ENCODE measurements at regions not wholly inside any gene's neighbourhood (a gene's known extent, or its start where the extent isn't known, plus 50 kb on each side); places are given as distances from the start of the nearest gene placed in this dataset.

DNA sequence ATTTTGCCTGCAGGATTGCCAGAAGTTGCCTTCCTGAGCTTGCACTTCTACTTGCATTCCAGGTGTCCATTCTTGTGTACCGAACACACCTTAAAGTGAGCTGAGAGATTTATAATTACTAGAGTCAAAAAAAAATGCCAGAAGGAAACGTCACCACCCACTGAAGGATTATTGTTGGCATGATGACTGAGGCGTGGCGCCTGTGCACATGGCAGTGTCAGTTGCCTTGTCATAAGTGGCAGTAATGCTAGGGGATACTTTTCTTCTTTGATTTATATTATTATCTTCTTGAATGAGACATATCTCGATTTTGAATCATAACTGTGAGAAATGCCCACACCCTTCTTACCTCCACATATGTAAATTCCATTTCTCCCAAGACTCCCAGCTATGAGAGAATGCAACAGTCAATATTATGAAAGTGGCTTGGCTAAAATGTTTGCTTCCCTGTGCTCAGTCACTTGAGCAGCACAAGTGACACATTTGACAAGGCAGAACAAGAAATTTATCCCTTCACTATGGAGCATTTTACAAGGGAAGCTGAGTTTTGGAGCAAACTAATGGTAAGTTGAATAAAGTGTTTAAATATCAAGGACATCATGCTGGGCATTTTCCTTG, 149.5 kb upstream of the SASH1 start:
- no peaks in the 10 kb centered on the region for H3K9me3 ChIP-seq
- H3K4me3 ChIP-seq: no peak overlapping the region
- TF ChIP-seq POLR2A (IDR thresholded peaks at IDR 0.05; ENCODE audit: low read length) (no peak), SMC3 (IDR thresholded peaks at IDR 0.05) (no peak), EHF (CRISPR knock-in tag; IDR thresholded peaks at IDR 0.05) (no peak), CBX8 (IDR thresholded peaks at IDR 0.05) (no peak), MAZ (IDR thresholded peaks at IDR 0.05; ENCODE audit: borderline replicate concordance, low read depth, low read length) (no peak), EHMT2 (IDR thresholded peaks at IDR 0.05; ENCODE audit: low read depth) (no peak), ESRRA (IDR thresholded peaks at IDR 0.05; ENCODE audit: borderline replicate concordance, low read length) (no peak), EP300 (IDR thresholded peaks at IDR 0.05) (no peak)
- TF ChIP-seq, protein P1, sequence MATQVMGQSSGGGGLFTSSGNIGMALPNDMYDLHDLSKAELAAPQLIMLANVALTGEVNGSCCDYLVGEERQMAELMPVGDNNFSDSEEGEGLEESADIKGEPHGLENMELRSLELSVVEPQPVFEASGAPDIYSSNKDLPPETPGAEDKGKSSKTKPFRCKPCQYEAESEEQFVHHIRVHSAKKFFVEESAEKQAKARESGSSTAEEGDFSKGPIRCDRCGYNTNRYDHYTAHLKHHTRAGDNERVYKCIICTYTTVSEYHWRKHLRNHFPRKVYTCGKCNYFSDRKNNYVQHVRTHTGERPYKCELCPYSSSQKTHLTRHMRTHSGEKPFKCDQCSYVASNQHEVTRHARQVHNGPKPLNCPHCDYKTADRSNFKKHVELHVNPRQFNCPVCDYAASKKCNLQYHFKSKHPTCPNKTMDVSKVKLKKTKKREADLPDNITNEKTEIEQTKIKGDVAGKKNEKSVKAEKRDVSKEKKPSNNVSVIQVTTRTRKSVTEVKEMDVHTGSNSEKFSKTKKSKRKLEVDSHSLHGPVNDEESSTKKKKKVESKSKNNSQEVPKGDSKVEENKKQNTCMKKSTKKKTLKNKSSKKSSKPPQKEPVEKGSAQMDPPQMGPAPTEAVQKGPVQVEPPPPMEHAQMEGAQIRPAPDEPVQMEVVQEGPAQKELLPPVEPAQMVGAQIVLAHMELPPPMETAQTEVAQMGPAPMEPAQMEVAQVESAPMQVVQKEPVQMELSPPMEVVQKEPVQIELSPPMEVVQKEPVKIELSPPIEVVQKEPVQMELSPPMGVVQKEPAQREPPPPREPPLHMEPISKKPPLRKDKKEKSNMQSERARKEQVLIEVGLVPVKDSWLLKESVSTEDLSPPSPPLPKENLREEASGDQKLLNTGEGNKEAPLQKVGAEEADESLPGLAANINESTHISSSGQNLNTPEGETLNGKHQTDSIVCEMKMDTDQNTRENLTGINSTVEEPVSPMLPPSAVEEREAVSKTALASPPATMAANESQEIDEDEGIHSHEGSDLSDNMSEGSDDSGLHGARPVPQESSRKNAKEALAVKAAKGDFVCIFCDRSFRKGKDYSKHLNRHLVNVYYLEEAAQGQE (IDR thresholded peaks at IDR 0.05): no peak
- TF ChIP-seq, protein P2, sequence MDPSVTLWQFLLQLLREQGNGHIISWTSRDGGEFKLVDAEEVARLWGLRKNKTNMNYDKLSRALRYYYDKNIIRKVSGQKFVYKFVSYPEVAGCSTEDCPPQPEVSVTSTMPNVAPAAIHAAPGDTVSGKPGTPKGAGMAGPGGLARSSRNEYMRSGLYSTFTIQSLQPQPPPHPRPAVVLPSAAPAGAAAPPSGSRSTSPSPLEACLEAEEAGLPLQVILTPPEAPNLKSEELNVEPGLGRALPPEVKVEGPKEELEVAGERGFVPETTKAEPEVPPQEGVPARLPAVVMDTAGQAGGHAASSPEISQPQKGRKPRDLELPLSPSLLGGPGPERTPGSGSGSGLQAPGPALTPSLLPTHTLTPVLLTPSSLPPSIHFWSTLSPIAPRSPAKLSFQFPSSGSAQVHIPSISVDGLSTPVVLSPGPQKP (IDR thresholded peaks at IDR 0.05; ENCODE audit: low read depth, low read length): no peak
- CTCF ChIA-PET: interaction anchor here (3.1 kb wide), 1 partner anchor 12 kb away, joined by 14 read pairs; no protein-coding TSS in a partner anchor
- no peak overlapping the region for H3K4me2 ChIP-seq
- no peak for DNase-seq (ENCODE audit: low read depth in 1 of 2, low spot score in 1 of 2)
- POLR2A ChIA-PET: no interaction called here
- WGBS (ENCODE audit: missing lambda C conversion rate): 51% methylated on average over 5 of the region's 5 CpGs
- no peak overlapping the region for H3K27ac ChIP-seq
- no peak for ATAC-seq
- no peak for FAIRE-seq
- H3K4me1 ChIP-seq: no peaks in the 10 kb centered on the region

DNA sequence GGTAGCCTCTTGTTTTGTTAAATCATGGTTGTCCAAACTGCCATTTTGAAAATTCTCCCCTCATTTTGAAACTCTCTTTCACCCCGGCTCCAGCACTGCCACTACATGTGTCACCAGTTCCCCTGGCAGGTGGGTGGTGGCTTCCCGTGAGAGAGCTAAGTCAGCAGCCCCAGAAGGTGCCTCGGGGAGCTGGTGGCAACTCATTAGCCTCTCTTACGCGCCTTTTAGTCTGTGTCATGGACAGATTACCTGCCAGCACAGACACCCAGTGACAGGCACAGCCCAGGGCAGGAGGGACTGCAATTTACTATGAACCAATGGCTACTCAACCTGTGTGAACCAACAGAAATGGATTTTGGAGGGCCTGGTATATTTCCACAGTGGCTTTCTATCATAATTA, 147.1 kb upstream of the SASH1 start:
- no peak overlapping the region for H3K27ac ChIP-seq
- no peak overlapping the region for H3K4me3 ChIP-seq
- no peak for ATAC-seq
- FAIRE-seq: no peak
- no peak overlapping the region for H3K4me2 ChIP-seq
- ChIA-PET POLR2A (no interaction called here), CTCF (interaction anchor here (1.0 to 1.7 kb wide), 4 partner anchors 9 to 55 kb away, joined by 3 to 6 read pairs (median 3); no protein-coding TSS in a partner anchor)
- H3K9me3 ChIP-seq: no peaks in the 10 kb centered on the region
- no peak for TF ChIP-seq CEBPB (IDR thresholded peaks at IDR 0.05)
- TF ChIP-seq, protein P3, sequence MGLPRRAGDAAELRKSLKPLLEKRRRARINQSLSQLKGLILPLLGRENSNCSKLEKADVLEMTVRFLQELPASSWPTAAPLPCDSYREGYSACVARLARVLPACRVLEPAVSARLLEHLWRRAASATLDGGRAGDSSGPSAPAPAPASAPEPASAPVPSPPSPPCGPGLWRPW (IDR thresholded peaks at IDR 0.05): no peak
- no peak for TF ChIP-seq CBX8 (IDR thresholded peaks at IDR 0.05)
- TF ChIP-seq RCOR1 (IDR thresholded peaks at IDR 0.05; ENCODE audit: low read depth, low read length): no peak
- no peak for TF ChIP-seq RNF2 (IDR thresholded peaks at IDR 0.05; ENCODE audit: borderline replicate concordance, low read depth)
- TF ChIP-seq, protein P4, sequence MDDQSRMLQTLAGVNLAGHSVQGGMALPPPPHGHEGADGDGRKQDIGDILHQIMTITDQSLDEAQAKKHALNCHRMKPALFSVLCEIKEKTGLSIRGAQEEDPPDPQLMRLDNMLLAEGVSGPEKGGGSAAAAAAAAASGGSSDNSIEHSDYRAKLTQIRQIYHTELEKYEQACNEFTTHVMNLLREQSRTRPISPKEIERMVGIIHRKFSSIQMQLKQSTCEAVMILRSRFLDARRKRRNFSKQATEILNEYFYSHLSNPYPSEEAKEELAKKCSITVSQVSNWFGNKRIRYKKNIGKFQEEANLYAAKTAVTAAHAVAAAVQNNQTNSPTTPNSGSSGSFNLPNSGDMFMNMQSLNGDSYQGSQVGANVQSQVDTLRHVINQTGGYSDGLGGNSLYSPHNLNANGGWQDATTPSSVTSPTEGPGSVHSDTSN (IDR thresholded peaks at IDR 0.05): no peak
- TF ChIP-seq, protein P5, sequence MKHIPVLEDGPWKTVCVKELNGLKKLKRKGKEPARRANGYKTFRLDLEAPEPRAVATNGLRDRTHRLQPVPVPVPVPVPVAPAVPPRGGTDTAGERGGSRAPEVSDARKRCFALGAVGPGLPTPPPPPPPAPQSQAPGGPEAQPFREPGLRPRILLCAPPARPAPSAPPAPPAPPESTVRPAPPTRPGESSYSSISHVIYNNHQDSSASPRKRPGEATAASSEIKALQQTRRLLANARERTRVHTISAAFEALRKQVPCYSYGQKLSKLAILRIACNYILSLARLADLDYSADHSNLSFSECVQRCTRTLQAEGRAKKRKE (CRISPR knock-in tag; IDR thresholded peaks at IDR 0.05; ENCODE audit: low read depth): no peak
- no peak for TF ChIP-seq NR3C1 (IDR thresholded peaks at IDR 0.05)
- no peak for TF ChIP-seq FOXS1 (CRISPR knock-in tag; IDR thresholded peaks at IDR 0.05)
- no peak for TF ChIP-seq BHLHE40 (IDR thresholded peaks at IDR 0.05; ENCODE audit: low read depth, low read length)
- no peak for TF ChIP-seq GATA3 (IDR thresholded peaks at IDR 0.05; ENCODE audit: borderline replicate concordance)
- TF ChIP-seq FOSL2 (IDR thresholded peaks at IDR 0.05): no peak
- no peak for TF ChIP-seq FOSL2 (CRISPR knock-in tag; IDR thresholded peaks at IDR 0.05)
- TF ChIP-seq, protein P6, sequence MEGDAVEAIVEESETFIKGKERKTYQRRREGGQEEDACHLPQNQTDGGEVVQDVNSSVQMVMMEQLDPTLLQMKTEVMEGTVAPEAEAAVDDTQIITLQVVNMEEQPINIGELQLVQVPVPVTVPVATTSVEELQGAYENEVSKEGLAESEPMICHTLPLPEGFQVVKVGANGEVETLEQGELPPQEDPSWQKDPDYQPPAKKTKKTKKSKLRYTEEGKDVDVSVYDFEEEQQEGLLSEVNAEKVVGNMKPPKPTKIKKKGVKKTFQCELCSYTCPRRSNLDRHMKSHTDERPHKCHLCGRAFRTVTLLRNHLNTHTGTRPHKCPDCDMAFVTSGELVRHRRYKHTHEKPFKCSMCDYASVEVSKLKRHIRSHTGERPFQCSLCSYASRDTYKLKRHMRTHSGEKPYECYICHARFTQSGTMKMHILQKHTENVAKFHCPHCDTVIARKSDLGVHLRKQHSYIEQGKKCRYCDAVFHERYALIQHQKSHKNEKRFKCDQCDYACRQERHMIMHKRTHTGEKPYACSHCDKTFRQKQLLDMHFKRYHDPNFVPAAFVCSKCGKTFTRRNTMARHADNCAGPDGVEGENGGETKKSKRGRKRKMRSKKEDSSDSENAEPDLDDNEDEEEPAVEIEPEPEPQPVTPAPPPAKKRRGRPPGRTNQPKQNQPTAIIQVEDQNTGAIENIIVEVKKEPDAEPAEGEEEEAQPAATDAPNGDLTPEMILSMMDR (IDR thresholded peaks at IDR 0.05): no peak
- no peak for TF ChIP-seq EHF (CRISPR knock-in tag; IDR thresholded peaks at IDR 0.05)
- 44% methylated on average over 5 of the region's 5 CpGs for WGBS (ENCODE audit: missing lambda C conversion rate)
- H3K4me1 ChIP-seq: no peaks in the 10 kb centered on the region
- DNase-seq (ENCODE audit: low read depth in 1 of 2, low spot score in 1 of 2): no peak
